GM12878 (cell line): ENCODE measurements at regions not wholly inside any gene's neighbourhood (a gene's known extent, or its start where the extent isn't known, plus 50 kb on each side); places are given as distances from the start of the nearest gene placed in this dataset.

Experiments used
- ATAC-seq: fragments of 200-7000 bp; cut with Tn5 transposase; 3 replicates; pipeline ENCODE4 v1.9.1; 2020; ENCODE audit warnings: mild to moderate bottlenecking, moderate library complexity
- BruUV-seq: library from RNA; stranded (reverse); fragments of 400-500 nt; replicated peaks from 2 replicates; lab custom pipeline; 2021; lab: Mats Ljungman, UMichigan
- CTCF ChIA-PET: fragments of 300-600 bp; sonication (Branson Sonifier 250); formaldehyde crosslinking; extraction: SDS; loops from one replicate; lab custom pipeline; 2021; ENCODE audit warnings: inconsistent platforms; lab: Yijun Ruan, JAX
- POLR2A ChIA-PET: fragments of 350-600 bp; formaldehyde crosslinking; extraction: SDS; loops from one replicate; lab custom pipeline; 2021; ENCODE audit warnings: inconsistent platforms; lab: Charles Lee
- RAD21 ChIA-PET: fragments of 300-600 bp; sonication (Branson Sonifier 250); formaldehyde crosslinking; loops from one replicate; lab custom pipeline; 2023; ENCODE audit warnings: antibody characterized with exemption; ENCODE audit not compliant: unreplicated experiment; lab: Charles Lee
- SMC1A ChIA-PET: fragments of 300-600 bp; sonication (Branson Sonifier 250); formaldehyde crosslinking; loops from one replicate; lab custom pipeline; 2023; ENCODE audit not compliant: unreplicated experiment, uncharacterized antibody; lab: Charles Lee
- DNase-seq: peaks from one replicate; pipeline ENCODE4 v3.0.0-alpha.2; 2011; ENCODE audit warnings: low read depth, low spot score
- FAIRE-seq: peaks from 3 replicates; lab custom pipeline; 2011; peaks lifted over from hg19 to GRCh38; lab: Jason Lieb, UNC
- H2AFZ ChIP-seq: 2 replicates; pipeline ENCODE4 v1.6.0; 2011; ENCODE audit warnings: low read depth, low read length, control low read depth; ENCODE audit not compliant: control insufficient read depth
- H3K27ac ChIP-seq: 2 replicates; pipeline ENCODE4 v1.5.1; 2011; ENCODE audit warnings: control low read depth; ENCODE audit not compliant: control insufficient read depth, insufficient read depth
- H3K27me3 ChIP-seq, 2 experiments: replicated peaks in 1 of 2; 2 replicates each; pipeline versions ENCODE4 v1.6.0 to v1.6.1; 2011; ENCODE audit warnings: low read length in 1 of 2; ENCODE audit not compliant: control insufficient read depth in 2 of 2, insufficient read depth in 2 of 2
- H3K36me3 ChIP-seq, 2 experiments: 2 replicates each; pipeline ENCODE4 v1.5.1; 2011; ENCODE audit warnings: low read length in 1 of 2; ENCODE audit not compliant: control insufficient read depth in 2 of 2, insufficient read depth in 2 of 2
- H3K4me1 ChIP-seq: 2 replicates; pipeline ENCODE4 v1.6.1; 2011; ENCODE audit warnings: mild to moderate bottlenecking, low read length, moderate library complexity, mixed read lengths; ENCODE audit not compliant: control insufficient read depth, insufficient read depth
- H3K4me2 ChIP-seq: 2 replicates; pipeline ENCODE4 v1.6.0; 2011; ENCODE audit warnings: control low read depth; ENCODE audit not compliant: control insufficient read depth, insufficient read depth
- H3K4me3 ChIP-seq: fragments of 200-600 bp; sonication (generic); 2 replicates; pipeline ENCODE4 v1.5.1; 2016
- H3K79me2 ChIP-seq: 2 replicates; pipeline ENCODE4 v1.6.0; 2011; ENCODE audit warnings: low read length; ENCODE audit not compliant: control insufficient read depth, insufficient read depth
- H3K9ac ChIP-seq: 2 replicates; pipeline ENCODE4 v1.8.0; 2011; ENCODE audit warnings: low read length, control low read depth, mixed read lengths; ENCODE audit not compliant: control insufficient read depth, insufficient read depth
- H3K9me3 ChIP-seq: replicated peaks from 3 replicates; pipeline ENCODE4 v1.5.1; 2011; ENCODE audit warnings: mild to moderate bottlenecking, low read length; ENCODE audit not compliant: control insufficient read depth, insufficient read depth
- H4K20me1 ChIP-seq: 2 replicates; pipeline ENCODE4 v1.6.0; 2011; ENCODE audit not compliant: control insufficient read depth, insufficient read depth
- ASH2L ChIP-seq: fragments of 300-600, 200-600 bp; sonication (generic); IDR thresholded peaks from 2 replicates; pipeline ENCODE4 v1.6.1; 2017; ENCODE audit warnings: low read depth, mild to moderate bottlenecking, borderline replicate concordance
- BMI1 ChIP-seq: fragments of 450-650 bp; IDR thresholded peaks from 2 replicates; pipeline ENCODE4 v1.6.1; 2016; ENCODE audit warnings: mild to moderate bottlenecking, moderate library complexity, borderline replicate concordance
- CBFB ChIP-seq: IDR thresholded peaks from 2 replicates; pipeline ENCODE4 v1.6.1; 2016; ENCODE audit warnings: antibody characterized with exemption, low read depth
- CBX5 ChIP-seq: sonication (generic); IDR thresholded peaks from 2 replicates; pipeline ENCODE4 v1.6.1; 2016; ENCODE audit warnings: low read depth, moderate library complexity, mild to moderate bottlenecking, inconsistent platforms
- CHD2 ChIP-seq: IDR thresholded peaks from 2 replicates; pipeline ENCODE4 v1.6.1; 2011; ENCODE audit warnings: low read depth, low read length, improper control_type of control experiment, borderline replicate concordance
- EED ChIP-seq: sonication (generic); IDR thresholded peaks from 2 replicates; pipeline ENCODE4 v1.6.1; 2016; ENCODE audit warnings: antibody characterized with exemption, low read depth
- ETV6 ChIP-seq, 2 experiments: fragments of 450-650 bp in 1 of 2; IDR thresholded peaks in 1 of 2; conservative IDR thresholded peaks in 1 of 2; 2 replicates each; pipeline ENCODE4 v1.6.1; 2014; ENCODE audit warnings: antibody characterized with exemption in 1 of 2, borderline replicate concordance in 1 of 2, low read depth in 1 of 2, mild to moderate bottlenecking in 1 of 2, moderate library complexity in 1 of 2
- KAT2A ChIP-seq: conservative IDR thresholded peaks from 2 replicates; pipeline ENCODE4 v1.6.1; 2011; ENCODE audit warnings: low read depth, low read length; ENCODE audit not compliant: control insufficient read depth
- NR2C1 ChIP-seq: fragments of 450-650 bp; IDR thresholded peaks from 2 replicates; pipeline ENCODE4 v1.6.1; 2017; ENCODE audit warnings: antibody characterized with exemption, mild to moderate bottlenecking, moderate library complexity
- POLR2AphosphoS2 ChIP-seq: IDR thresholded peaks from 2 replicates; pipeline ENCODE4 v1.6.1; 2011; ENCODE audit warnings: low read depth, mild to moderate bottlenecking, low read length, improper control_type of control experiment, moderate library complexity
- SMAD1 ChIP-seq: fragments of 450-650 bp; IDR thresholded peaks from 2 replicates; pipeline ENCODE4 v1.6.1; 2018; ENCODE audit warnings: mild to moderate bottlenecking, low read depth; ENCODE audit not compliant: partially characterized antibody
- SP1 ChIP-seq: IDR thresholded peaks from one replicate; pipeline ENCODE4 v1.6.1; 2011; ENCODE audit warnings: low read depth, low read length
- ZBED1 ChIP-seq: IDR thresholded peaks from 2 replicates; pipeline ENCODE4 v1.6.1; 2016; ENCODE audit warnings: borderline replicate concordance
- ZSCAN29 ChIP-seq: fragments of 450-650 bp; IDR thresholded peaks from 2 replicates; pipeline ENCODE4 v1.6.1; 2017; ENCODE audit warnings: mild to moderate bottlenecking, moderate library complexity
- WGBS: methylation state at CpG from one replicate; pipeline ENCODE4 v1.1.6; 2016; ENCODE audit warnings: low lambda C conversion rate; ENCODE audit not compliant: insufficient replicate concordance, insufficient coverage; ENCODE audit errors: missing lambda C conversion rate; 5-methylcytosine and 5-hydroxymethylcytosine counted together
- in situ Hi-C: fragments of 300-500 bp; cut with MboI; formaldehyde crosslinking; loops from 9 replicates; pipeline ENCODE4 v1.14.3; 2018; ENCODE audit warnings: mixed read lengths
- intact Hi-C: fragments of 100-400 bp; cut with micrococcal nuclease; formaldehyde crosslinking; loops from one replicate; pipeline ENCODE4 v1.14.2; 2022; ENCODE audit not compliant: unreplicated experiment
- TF ChIP-seq, protein P1 (sequence below): fragments of 150-350 bp; IDR thresholded peaks from 2 replicates; pipeline ENCODE4 v1.6.1; 2014; ENCODE audit warnings: mild to moderate bottlenecking, low read depth, low read length
- TF ChIP-seq, protein P2 (sequence below): fragments of 450-650 bp; IDR thresholded peaks from 2 replicates; pipeline ENCODE4 v1.6.1; 2018; ENCODE audit warnings: borderline replicate concordance, mild to moderate bottlenecking; ENCODE audit not compliant: partially characterized antibody

DNA sequence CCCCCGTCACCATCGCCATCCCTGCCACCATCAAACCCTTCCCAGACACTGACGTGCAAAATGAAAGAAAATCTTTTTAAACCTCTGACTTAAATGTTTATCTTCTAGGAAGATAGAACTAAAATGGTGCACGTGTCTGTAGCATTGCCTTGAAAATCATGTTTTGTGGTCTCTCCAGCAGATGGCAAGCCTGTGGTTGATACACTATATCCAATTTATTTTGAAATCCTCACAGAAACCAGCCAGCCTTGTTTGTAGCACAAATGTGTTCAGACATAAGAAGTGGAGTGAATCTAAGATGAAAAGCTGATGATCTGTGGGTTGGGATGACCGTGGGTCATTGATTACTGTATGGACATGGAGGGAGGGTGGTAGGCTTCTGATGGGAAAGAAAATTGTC lies 436.2 kb upstream of the SMIM21 start (continued):
- TF ChIP-seq POLR2AphosphoS2 = no peak

DNA sequence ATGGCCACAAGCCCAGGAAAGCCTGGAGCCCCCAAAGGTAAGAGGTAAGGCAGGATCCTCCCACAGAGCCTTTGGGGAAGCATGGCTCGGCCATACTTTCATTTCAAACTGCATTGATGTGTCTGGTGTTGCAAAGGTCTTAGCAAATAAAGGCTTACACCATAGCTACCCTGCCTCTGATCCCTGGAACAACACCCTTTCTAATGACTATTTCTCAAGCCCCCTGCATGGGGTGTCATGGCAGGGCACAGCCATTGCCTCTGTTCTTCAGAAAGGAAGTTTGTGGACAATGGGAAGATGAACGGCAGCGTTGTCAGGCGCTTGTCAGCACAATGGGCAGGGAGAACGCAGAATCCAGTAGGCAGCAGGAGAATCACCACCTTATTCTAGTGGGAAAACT lies 435.0 kb upstream of the SMIM21 start:
- FAIRE-seq = no peak
- intact Hi-C loops = no loop called here
- Histone ChIP-seq H3K27me3 (no peaks in the 10 kb centered on the region), H3K9ac (no peak overlapping the region), H3K9me3 (no peaks in the 10 kb centered on the region), H3K79me2 (no peaks in the 10 kb centered on the region), H3K4me1 (no peaks in the 10 kb centered on the region)
- no peak for DNase-seq
- ChIA-PET POLR2A (no interaction called here), RAD21 (no interaction called here), CTCF (no interaction called here)
- no TSS peak for BruUV-seq
- 56% methylated on average over 5 of the region's 5 CpGs for WGBS
- no peak for TF ChIP-seq CBX5
- TF ChIP-seq ASH2L = no peak
- no peak for TF ChIP-seq ETV6 (conservative IDR thresholded peaks at IDR 0.05 in 1 of 2, IDR thresholded peaks at IDR 0.05 in 1 of 2; ENCODE audit: borderline replicate concordance in 1 of 2, low read depth in 1 of 2)
- TF ChIP-seq CHD2 = no peak
- TF ChIP-seq KAT2A = no peak
- no peak for TF ChIP-seq BMI1
- TF ChIP-seq EED = no peak
- TF ChIP-seq ZBED1 = no peak
- TF ChIP-seq ZSCAN29 = no peak
- TF ChIP-seq SMAD1 = no peak
- no peak for TF ChIP-seq CBFB
- no peak for TF ChIP-seq NR2C1
- TF ChIP-seq, protein P1, sequence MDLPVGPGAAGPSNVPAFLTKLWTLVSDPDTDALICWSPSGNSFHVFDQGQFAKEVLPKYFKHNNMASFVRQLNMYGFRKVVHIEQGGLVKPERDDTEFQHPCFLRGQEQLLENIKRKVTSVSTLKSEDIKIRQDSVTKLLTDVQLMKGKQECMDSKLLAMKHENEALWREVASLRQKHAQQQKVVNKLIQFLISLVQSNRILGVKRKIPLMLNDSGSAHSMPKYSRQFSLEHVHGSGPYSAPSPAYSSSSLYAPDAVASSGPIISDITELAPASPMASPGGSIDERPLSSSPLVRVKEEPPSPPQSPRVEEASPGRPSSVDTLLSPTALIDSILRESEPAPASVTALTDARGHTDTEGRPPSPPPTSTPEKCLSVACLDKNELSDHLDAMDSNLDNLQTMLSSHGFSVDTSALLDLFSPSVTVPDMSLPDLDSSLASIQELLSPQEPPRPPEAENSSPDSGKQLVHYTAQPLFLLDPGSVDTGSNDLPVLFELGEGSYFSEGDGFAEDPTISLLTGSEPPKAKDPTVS = no peak
- TF ChIP-seq SP1 = no peak
- TF ChIP-seq, protein P2, sequence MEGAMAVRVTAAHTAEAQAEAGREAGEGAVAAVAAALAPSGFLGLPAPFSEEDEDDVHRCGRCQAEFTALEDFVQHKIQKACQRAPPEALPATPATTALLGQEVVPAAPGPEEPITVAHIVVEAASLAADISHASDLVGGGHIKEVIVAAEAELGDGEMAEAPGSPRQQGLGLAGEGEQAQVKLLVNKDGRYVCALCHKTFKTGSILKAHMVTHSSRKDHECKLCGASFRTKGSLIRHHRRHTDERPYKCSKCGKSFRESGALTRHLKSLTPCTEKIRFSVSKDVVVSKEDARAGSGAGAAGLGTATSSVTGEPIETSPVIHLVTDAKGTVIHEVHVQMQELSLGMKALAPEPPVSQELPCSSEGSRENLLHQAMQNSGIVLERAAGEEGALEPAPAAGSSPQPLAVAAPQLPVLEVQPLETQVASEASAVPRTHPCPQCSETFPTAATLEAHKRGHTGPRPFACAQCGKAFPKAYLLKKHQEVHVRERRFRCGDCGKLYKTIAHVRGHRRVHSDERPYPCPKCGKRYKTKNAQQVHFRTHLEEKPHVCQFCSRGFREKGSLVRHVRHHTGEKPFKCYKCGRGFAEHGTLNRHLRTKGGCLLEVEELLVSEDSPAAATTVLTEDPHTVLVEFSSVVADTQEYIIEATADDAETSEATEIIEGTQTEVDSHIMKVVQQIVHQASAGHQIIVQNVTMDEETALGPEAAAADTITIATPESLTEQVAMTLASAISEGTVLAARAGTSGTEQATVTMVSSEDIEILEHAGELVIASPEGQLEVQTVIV = no peak
- TF ChIP-seq, all 136 proteins: peak for 0
- Histone ChIP-seq H3K4me2 (no peak overlapping the region), H3K4me3 (no peak overlapping the region), H4K20me1 (no peaks in the 10 kb centered on the region), H3K27ac (no peak overlapping the region), H3K36me3 (no peaks in the 10 kb centered on the region), H2AFZ (no peak overlapping the region)
- SMC1A ChIA-PET = no interaction called here
- in situ Hi-C loops = no loop called here
- no peak for ATAC-seq
